NOMO-1 treated with dmso at 0.1 percent for 144 hours (cell line): ENCODE measurements at regions not wholly inside any gene's neighbourhood (a gene's known extent, or its start where the extent isn't known, plus 50 kb on each side); places are given as distances from the start of the nearest gene placed in this dataset.

Source experiments
- DNase-seq: peaks from one replicate; lab custom pipeline; 2025; ENCODE audit not compliant: unreplicated experiment; lab: John Stamatoyannopoulos, UW

DNA sequence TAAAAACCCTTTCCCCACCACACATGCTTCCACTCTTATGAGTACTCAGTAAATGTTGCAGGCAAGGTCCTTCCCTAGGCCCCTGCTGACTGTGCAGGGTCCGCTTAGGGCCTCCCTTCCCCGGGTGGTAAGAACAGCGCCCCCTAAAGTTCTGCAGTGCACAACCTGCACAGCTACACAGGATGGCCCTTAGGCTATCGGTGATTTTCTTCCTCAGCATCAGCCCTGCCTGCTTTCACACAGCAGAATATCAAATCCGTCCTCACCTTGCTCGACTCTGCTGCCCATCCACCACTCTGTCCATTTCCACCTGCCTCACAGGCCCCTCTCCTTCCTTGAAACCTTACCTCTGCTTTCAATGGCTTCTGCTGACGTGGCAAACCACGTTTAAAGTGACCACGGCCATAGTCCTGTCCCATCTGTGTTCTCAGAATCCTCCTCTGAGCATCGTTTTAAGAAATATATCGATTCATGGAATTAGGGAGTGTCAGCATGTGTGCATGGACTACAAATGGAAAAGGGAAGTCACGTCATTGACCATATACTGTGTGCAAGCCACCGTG lies 51.4 kb upstream of the TMEM132E start:
- DNase-seq, result no peak

DNA sequence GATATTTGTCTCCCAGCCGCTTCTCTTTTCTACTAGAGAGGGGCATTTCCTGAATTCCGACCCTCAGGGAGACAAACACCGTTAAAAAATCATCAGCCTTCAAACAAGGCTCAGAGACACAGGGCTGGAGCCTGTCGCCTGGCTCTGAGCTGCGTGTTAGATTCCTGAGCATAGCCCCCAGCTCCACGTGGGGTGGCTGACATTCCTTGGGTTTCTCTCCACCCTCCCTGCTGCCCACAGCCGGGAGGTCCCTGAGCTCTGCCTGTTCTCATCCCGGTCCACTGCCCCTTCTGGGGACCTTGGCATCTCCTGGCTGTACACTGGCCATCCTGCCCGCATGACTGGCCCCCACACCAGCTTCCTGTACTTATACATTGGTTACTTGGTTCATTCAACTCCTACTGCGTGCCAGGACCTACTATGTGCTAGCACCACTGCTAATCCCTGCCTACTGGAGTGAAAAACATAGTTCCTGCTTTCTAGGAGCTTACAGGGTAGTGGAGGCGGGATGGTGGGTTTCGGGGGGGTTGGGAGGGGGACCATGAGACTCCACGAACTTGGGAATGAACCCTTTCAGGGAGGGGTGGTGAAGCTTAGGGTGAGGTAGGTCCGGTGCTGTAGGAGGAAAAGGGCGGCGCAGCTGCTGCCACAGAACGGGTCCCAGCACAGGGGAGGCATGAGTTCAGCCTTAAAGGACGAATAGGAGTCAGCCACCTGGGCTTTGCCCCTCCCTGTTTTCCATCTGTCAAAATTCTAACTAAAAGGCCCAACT lies 52.1 kb upstream of the TMEM132E start:
- no peak for DNase-seq

DNA sequence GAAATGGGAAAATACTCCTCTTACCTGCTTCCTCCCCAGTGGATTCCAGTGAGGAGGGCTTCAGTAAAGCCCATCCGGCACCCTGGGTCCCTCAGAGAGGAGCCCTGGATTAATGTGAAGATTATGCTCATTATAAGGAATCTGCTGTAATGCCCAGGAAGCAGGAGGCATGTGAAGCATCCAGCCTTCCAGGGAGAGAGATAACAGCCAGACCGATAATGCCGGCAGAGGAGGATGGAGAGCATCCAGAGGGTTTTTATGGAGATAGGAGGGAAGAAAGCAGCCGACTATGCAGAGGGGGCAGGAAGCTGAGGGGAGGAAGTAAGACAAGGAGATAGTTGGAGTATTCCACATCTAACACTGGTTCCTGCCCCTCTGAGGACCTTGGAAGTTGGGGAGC lies 53.7 kb upstream of the TMEM132E start:
- DNase-seq, result no peak

DNA sequence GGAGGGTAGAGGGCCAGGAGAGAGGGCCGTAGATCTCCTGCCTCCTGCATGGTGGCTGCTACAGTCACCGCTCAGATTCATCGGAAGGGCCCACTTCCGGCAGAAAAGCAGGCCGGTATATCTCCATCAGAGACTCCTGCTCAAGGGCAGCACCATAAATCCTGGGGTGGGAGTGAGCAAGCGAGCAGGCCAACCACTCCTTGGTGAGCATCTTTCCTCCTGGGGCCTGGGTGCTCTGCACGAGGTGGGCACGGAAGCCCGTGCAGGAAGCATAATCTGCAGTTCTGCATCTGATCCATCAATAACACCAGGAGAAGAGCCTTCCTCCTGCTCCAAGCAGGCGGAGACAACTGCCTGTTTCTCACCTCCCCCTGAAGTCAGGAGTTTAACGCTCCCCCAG lies 57.4 kb upstream of the TMEM132E start:
- no peak for DNase-seq

DNA sequence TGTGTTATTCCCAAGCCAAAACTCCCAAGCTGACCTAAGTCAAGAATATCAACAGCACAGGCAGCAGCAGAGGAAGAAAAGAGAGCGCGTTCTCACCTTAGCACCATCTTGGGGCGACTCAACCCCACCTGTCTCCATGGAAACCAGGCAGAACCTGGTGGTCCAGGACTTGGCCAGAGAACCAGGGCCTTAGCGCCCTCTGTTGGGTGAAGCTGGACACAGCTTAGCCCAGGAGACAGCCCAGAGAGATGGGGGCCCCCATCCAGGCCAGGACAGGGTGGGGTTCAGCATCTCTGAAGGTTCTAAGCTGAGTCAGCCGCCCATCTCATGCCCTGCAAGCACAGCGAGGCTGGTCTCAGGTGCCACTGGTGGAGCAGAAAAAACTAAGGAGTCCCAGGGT lies 60.1 kb upstream of the TMEM132E start:
- DNase-seq, result no peak

DNA sequence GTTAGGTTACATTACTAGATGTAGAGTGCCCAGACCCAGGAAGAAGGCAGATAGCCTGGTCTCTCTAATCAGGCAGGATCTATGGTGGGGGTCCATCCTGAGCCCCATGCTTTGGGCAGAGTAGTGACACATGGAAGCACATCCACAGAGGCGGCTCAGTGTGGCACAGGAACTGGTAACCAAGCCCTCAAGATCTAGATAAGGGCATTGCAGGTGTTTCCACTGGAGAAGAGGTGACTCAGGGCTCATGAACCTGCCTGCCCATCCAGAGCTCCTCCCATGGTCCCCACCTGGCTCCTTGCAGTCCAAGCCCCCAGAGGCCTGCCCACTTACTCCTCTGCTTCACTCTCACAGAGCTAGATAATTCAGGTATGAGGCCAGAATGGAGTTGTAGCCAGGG lies 62.0 kb upstream of the TMEM132E start:
- DNase-seq, result no peak

DNA sequence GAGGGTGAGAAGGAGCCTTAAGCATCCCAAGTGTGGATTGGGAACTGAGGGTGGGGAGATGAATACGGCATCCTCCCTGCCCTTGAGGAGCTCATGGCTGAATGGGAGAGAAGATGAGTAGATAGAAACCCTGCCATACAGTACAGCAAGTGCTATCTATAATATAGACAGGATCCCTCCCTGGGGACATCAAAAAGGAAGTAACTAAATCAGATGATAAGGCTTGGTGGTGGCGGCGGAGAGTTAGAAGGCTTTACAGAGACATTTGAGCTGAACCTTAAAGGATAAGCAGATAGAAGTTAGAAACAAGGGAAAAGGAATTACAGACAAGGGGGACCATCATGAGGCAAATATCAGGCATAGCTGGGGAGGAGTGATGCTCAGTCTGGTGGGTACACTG lies 67.5 kb upstream of the TMEM132E start:
- DNase-seq, result no peak

DNA sequence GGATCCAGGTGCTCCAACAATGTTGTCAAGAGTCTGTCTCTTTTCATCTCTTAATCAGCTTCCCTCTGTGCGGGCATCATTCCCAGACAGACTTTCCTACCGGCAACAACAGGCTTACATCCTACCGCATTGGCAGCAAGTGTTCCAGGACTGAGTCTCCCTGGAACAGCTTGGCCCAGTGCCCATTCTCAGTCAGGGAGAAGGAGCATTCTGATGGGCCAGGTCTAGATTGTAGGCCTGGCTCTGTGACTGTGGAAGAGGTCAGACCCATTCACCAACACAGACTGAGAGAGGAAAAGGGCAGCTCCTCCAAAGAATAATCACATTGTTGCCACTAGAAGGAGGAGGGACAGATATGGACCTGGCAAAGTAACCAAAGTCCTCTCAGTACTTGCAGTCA lies 68.1 kb upstream of the TMEM132E start:
- no peak for DNase-seq

DNA sequence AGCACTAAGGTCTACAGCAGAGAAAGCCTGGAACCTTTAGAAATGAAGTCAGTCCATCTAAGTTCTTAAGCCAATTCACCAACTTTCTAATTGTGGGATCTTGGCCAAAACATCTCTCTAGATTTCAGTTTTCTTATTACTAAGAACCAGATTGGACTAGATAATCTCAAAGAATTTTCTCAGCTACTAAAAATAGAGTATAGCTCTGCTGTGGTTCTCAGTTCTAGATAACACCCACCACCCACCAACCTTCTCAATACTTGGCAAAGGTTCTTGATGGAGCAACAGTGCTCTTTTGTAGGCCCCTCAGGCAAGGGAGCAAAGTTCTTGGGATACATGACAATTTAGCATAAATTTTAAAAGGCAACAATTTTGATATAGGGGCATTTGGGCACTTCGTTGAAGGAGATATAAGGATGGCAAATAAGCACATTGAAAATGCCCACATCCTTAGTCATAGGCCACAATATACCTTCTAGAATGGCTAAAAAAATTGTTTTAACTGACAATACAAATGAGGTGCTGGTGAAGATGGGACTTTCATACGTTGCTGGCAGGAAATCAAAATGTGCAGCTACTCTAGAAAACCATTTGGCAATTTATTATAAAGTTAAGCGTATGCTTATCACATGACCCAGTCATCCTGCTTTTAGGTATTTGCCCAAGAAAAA lies 74.4 kb upstream of the TMEM132E start:
- DNase-seq, result no peak

DNA sequence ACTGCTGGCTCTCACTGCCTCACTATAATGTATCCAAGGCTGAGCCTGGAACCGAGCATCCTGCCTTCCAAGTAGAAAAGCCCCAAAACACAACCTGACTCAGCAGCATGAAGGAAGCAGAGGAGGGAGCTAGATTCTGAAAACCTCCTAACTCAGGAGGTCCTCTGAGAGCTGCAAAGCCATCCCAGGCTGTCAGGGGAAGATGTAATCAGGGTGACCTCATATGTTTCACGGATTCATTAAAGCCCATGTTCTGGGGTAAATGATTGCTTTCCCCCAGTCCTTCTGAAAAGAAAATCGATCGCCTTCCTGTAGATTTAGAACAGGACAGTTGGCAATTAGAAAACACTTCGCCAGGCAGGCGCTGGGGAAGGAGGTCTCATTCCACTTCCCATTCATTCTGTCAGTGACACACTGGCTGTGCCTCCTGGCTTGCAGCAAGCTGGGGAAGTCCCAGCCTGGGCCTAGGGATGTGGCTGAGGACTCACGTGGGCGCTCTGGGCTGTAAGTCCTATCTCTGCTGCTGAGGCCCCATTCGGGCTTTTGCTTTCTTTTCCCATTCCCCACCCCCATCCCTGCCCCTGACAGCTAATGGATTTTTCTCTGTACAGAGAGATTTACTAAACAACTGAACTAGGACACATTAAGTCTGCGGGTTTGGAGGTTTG lies 75.7 kb upstream of the TMEM132E start:
- DNase-seq, result no peak

DNA sequence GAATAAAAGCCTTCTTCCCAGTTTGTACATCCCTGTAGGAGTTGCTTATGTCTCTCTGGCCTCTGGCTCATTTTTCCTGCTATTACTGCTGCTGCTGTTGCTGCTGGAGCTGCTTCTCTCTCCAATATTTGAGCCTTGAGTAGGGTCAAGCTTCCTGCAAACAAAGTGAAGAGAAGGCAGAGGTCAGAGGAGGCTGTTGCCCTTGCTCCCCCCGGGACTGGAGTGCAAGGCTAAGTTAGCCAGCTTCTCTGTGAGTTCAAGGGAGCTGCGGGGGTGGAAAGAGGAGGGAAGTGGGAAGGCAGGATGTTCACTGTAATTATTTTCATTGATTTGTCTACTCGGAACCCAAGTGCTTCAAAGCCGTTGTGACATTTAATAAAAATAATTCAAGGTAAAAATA lies 77.0 kb upstream of the TMEM132E start:
- no peak for DNase-seq

DNA sequence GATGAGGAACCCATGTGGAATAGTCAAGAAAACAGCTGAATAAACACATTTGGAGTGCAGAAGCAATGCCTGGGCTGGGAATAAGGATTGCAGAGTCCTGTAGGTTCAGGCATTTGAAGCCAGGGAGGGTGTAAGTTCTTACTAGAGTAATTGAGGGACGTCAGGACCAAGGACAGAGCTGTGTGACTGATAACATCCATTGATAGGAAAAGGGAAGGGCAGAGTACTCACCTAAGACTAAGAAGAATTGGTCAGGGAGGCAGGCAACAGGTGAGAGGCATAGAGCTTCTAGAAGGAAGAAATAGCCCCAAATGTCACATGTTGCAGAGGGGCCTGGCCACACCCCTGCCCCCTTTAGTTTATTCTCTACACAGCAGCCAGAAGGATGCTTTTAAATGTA lies 79.8 kb upstream of the TMEM132E start:
- DNase-seq, result no peak

DNA sequence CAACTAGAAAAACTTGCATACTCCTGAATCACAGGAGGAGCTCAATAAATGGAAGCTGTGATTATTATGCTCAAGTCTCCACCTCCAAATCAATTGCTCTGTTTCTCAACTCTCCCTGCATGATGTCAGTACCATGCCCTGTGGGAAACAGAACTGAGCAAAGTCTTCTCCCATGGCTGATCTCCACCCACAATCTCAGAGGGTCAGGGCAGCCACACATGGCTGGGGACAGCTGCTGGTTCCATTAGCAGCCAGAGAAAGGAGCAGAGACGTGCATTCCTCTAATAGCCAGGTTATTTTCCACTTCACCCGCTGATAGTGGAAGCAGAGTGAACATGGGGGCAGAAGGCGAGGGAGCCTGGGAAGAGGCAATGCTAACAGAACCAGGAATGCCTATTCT lies 85.5 kb upstream of the TMEM132E start:
- no peak for DNase-seq

DNA sequence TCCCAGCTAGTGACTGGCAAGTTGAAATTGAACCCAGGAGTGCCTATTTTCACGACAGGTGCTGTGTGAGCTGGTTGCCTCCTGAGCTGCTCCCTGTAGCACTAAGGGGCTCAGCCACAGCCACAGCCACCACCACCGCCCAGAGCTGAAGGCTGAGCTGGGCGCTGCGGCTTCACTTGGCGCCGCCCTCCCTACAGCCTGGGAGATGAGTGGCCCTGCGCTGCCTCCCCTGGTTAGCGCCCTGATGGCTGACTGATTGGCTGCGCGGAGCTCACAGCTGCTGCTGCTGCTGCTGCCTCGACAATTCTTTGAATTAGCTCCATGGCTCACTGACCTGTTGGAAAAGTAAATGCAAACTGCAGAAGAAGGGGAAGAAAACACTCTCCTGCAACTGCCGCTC lies 91.8 kb upstream of the TMEM132E start:
- DNase-seq, result no peak

DNA sequence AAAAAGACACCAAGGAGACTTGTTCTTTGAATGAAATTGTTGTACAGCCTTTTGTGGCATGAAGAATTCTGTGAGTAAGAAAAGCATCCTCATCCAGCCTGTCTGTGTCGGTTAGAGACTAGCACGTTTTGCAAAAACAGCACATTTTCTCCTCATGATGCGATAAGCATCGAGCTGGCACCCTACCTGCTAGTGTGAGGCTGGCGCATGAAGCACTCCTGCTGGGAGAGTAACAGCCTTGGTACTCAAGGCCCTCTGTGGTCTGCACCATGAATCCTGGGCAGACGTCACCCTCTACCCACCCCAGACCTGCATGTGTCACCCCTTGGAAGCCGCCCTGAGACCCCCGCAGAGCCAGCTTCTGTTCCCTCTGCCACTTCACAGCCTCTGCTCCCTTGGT lies 92.6 kb upstream of the TMEM132E start:
- no peak for DNase-seq

DNA sequence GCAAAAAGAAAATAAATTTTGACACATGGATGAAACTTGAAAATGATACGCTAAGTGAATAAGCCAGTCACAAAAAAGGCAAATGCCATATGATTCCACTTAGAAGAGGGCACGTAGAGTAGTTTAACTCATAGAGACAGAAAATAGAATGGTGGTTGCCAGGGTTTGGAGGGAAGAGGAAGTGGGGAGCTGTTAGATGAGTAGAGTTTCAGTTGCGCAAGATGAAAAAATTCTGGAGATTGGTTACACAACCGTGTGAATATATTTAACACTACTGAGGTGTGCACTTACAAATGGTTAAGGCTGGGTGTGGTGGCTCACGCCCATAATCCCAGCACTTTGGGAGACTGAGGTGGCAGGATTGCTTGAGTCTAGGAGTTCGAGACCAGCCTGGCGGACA lies 93.4 kb upstream of the TMEM132E start:
- peak; percentile 93 for DNase-seq

DNA sequence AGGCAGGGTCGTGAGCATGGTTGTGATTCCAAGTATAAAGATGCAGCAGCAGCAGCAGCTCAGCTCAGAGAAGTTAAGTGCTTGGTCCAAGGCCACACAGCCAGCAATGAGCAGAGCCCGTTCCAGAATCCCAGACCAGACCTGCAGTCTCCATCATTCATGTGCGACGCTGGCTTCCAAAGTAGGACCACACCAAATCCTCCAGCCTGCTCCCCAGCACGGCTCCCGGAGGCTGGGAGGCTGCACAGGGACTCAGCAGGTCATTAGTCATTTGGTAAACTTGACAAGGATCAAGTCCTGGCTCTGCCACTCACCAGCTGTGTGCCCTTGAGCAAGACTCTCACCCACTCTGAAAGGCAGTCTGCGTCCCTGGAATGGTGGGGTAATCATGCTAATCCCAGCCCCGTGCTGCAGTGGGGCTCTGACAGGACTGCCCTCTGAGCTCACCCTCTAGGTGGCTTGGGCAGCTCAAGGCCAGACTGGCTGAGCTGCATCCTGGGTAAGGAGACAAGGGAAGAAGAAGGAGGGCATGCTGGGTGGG lies 95.1 kb upstream of the TMEM132E start:
- DNase-seq, result no peak

DNA sequence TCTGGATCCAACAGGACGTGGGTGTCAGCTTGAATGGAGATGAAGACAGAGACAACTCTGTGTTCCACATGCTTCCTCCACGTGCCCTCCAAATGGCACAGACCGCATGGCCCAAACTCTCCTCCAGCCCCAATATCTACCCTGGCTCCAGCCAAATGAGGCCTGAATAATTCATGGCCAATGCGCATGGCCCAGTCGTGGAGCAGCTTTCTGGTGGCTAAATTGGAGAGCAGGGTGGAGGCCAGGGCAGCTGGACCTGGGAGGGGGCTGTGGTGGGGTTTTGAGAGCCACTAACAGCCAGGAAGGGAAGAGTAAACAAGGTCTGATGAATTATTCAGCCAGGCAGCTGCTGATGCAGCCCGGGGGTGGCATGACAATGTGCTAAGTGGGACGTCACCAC lies 96.7 kb upstream of the TMEM132E start:
- no peak for DNase-seq

DNA sequence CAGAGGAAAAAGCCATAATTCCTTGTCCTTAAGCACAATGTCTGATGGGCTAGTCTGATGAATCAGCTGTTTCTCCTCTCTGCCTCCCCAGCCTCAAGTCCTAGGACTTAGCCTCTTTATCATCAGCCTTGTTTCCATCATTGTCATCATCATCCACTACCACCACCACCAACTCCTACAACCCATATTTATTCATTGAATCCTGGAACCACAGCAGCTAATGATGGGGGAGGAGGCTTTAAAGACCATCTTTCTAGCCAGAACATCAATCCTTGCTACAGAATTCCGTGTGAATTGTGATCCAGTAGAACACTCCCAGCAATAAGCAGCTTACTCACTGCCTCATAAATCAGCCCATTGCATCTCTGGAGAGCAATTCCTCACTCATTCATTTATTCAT lies 97.6 kb upstream of the TMEM132E start:
- DNase-seq, result no peak

DNA sequence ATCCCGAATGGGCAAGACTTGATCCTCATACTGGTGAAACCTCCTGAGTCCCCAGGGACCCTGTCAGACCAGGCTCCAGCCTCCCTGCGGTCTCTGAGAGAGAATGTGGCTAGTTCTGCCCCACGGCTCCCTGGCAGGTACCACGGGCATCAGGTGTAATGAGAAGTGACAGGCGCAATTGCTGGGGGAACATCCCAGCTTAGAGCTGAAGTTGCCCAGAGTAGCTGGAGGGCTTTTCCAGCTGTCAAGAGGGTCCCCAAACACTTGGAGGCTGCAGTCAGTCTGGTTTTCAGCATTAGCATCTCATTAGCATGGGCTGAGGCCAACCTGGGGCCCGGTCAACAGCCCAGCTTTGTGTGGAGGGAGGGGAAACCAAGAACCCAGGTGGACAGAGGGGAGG lies 100.0 kb upstream of the TMEM132E start:
- no peak for DNase-seq

DNA sequence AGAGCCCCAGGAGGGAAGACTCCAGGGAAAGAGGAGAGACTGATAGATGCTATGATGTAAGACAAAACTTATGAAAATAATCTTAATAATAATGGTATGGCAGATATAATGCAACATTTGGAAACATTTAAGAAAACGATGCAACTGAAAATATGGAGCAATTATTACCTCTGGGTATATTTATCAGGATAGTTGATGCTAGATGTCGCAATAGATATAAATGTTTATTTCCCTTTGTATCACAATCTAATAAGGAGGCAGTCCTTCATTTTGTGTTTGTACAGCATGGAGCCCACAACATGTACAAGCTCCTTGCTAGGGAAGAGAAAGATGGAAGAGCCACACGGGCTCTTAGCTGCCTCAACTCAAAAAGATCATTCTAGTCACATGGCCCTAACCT lies 101.1 kb upstream of the TMEM132E start:
- DNase-seq, result no peak

DNA sequence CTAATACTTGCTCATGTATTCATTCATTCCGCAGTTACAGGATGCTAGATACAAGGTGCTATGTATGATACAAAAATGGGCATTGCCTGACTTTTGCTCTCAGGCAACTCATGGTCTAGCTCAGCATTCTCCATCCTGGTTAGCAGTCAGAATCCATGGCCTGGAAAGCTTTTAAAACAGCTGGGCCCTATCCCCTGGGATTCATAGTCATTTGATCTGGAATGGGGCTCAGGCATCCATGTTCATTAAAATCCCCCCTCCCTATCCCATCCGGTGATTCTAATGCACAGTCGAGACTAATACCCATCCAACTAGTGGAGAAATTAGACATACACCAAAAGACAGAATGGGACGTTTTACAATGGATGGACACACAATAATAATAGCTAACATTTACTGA lies 104.1 kb upstream of the TMEM132E start:
- DNase-seq, result no peak
